ENCODE measurements at regions not wholly inside any gene's neighbourhood (a gene's known extent, or its start where the extent isn't known, plus 50 kb on each side); places are given as distances from the start of the nearest gene placed in this dataset.

- DNase-seq (ENCODE audit: low read depth in 1 of 2, low spot score in 2 of 2), result no peak
- H3K27ac ChIP-seq, result no peak overlapping the region
- H3K4me3 ChIP-seq, result no peak overlapping the region
- no peaks in the 10 kb centered on the region for H3K36me3 ChIP-seq
- H3K9me3 ChIP-seq (replicated peaks), result no peaks in the 10 kb centered on the region
- no peaks in the 10 kb centered on the region for H3K27me3 ChIP-seq (replicated peaks)
- no peaks in the 10 kb centered on the region for H3K4me1 ChIP-seq (replicated peaks)
Measured at GRCh38 chr5:7955476-7955875, 86.5 kb downstream of the MTRR start.

GRCh38 chr5:7957329-7957728, 88.4 kb downstream of the MTRR start:
- no peak overlapping the region for H3K4me3 ChIP-seq
- H3K36me3 ChIP-seq, result no peaks in the 10 kb centered on the region
- no peaks in the 10 kb centered on the region for H3K4me1 ChIP-seq (replicated peaks)
- DNase-seq (ENCODE audit: low read depth in 1 of 2, low spot score in 2 of 2), result no peak
- no peak overlapping the region for H3K27ac ChIP-seq
- H3K27me3 ChIP-seq (replicated peaks), result no peaks in the 10 kb centered on the region
- H3K9me3 ChIP-seq (replicated peaks), result no peaks in the 10 kb centered on the region

- no peaks in the 10 kb centered on the region for H3K36me3 ChIP-seq
- no peaks in the 10 kb centered on the region for H3K4me1 ChIP-seq (replicated peaks)
- no peaks in the 10 kb centered on the region; the same call in 1 of the 2 replicates for H3K27me3 ChIP-seq (replicated peaks)
- DNase-seq (ENCODE audit: low read depth in 1 of 2, low spot score in 2 of 2), result no peak
- H3K27ac ChIP-seq, result no peak overlapping the region
- H3K9me3 ChIP-seq (replicated peaks), result no peaks in the 10 kb centered on the region
- no peak overlapping the region for H3K4me3 ChIP-seq
Measured at GRCh38 chr5:7960142-7960541, 91.2 kb downstream of the MTRR start.

GRCh38 chr5:7961540-7961939, 92.6 kb downstream of the MTRR start:
- Histone ChIP-seq H3K36me3 (no peaks in the 10 kb centered on the region), H3K4me1 (replicated peaks) (no peaks in the 10 kb centered on the region), H3K9me3 (replicated peaks) (no peaks in the 10 kb centered on the region; the same call in 1 of the 2 replicates), H3K4me3 (no peak overlapping the region), H3K27ac (no peak overlapping the region), H3K27me3 (replicated peaks) (peaks cover 7% of the 10 kb centered on the region; the same call in 1 of the 2 replicates)
- DNase-seq (ENCODE audit: low read depth in 1 of 2, low spot score in 2 of 2), result no peak

- peaks cover 2% of the 10 kb centered on the region for H3K9me3 ChIP-seq (replicated peaks)
- no peaks in the 10 kb centered on the region for H3K36me3 ChIP-seq
- no peaks in the 10 kb centered on the region for H3K4me1 ChIP-seq (replicated peaks)
- peaks cover 7% of the 10 kb centered on the region; the same call in 1 of the 2 replicates for H3K27me3 ChIP-seq (replicated peaks)
- no peak for DNase-seq (ENCODE audit: low read depth in 1 of 2, low spot score in 2 of 2)
- H3K27ac ChIP-seq, result no peak overlapping the region
- H3K4me3 ChIP-seq, result no peak overlapping the region
Measured at GRCh38 chr5:7970816-7971215, 101.9 kb downstream of the MTRR start.

- Histone ChIP-seq H3K27me3 (replicated peaks) (0 out of 2 replicates have a peak, but pooled peaks cover 3% of the 10 kb centered on the region), H3K36me3 (no peaks in the 10 kb centered on the region), H3K9me3 (replicated peaks) (no peaks in the 10 kb centered on the region; the same call in 1 of the 2 replicates), H3K4me3 (no peak overlapping the region), H3K4me1 (replicated peaks) (no peaks in the 10 kb centered on the region), H3K27ac (no peak overlapping the region)
- DNase-seq (ENCODE audit: low read depth in 1 of 2, low spot score in 2 of 2), result no peak
Measured at GRCh38 chr5:7976411-7977190, 107.7 kb downstream of the MTRR start.

- H3K27ac ChIP-seq, result no peak overlapping the region
- no peak overlapping the region for H3K4me3 ChIP-seq
- no peak for DNase-seq (ENCODE audit: low read depth in 1 of 2, low spot score in 2 of 2)
- no peaks in the 10 kb centered on the region for H3K36me3 ChIP-seq
- H3K4me1 ChIP-seq (replicated peaks), result no peaks in the 10 kb centered on the region
- no peaks in the 10 kb centered on the region; the same call in 1 of the 2 replicates for H3K9me3 ChIP-seq (replicated peaks)
- 0 out of 2 replicates have a peak, but pooled peaks cover 3% of the 10 kb centered on the region for H3K27me3 ChIP-seq (replicated peaks)
Measured at GRCh38 chr5:7978114-7978513, 109.2 kb downstream of the MTRR start.

- H3K27ac ChIP-seq, result no peak overlapping the region
Measured at GRCh38 chr5:7978991-7979390, 110.0 kb downstream of the MTRR start.

GRCh38 chr5:7980881-7981280, 111.9 kb downstream of the MTRR start:
- DNase-seq (ENCODE audit: low read depth in 1 of 2, low spot score in 2 of 2), result no peak
- Histone ChIP-seq H3K9me3 (replicated peaks) (no peaks in the 10 kb centered on the region), H3K27me3 (replicated peaks) (0 out of 2 replicates have a peak, but pooled peaks cover 3% of the 10 kb centered on the region), H3K27ac (no peak overlapping the region), H3K4me1 (replicated peaks) (no peaks in the 10 kb centered on the region), H3K4me3 (no peak overlapping the region), H3K36me3 (no peaks in the 10 kb centered on the region)

More at GRCh38 chr5:7978991-7979390, 110.0 kb downstream of the MTRR start:
- Histone ChIP-seq H3K4me1 (replicated peaks) (no peaks in the 10 kb centered on the region), H3K36me3 (no peaks in the 10 kb centered on the region), H3K27me3 (replicated peaks) (0 out of 2 replicates have a peak, but pooled peaks cover 3% of the 10 kb centered on the region), H3K9me3 (replicated peaks) (no peaks in the 10 kb centered on the region; the same call in 1 of the 2 replicates), H3K4me3 (no peak overlapping the region)
- no peak for DNase-seq (ENCODE audit: low read depth in 1 of 2, low spot score in 2 of 2)

GRCh38 chr5:7983433-7983832, 114.5 kb downstream of the MTRR start:
- H3K4me3 ChIP-seq, result no peak overlapping the region
- H3K27me3 ChIP-seq (replicated peaks), result no peaks in the 10 kb centered on the region
- no peak for DNase-seq (ENCODE audit: low read depth in 1 of 2, low spot score in 2 of 2)

GRCh38 chr5:7991125-7991821, 122.3 kb downstream of the MTRR start:
- no peaks in the 10 kb centered on the region for H3K27me3 ChIP-seq (replicated peaks)
- H3K36me3 ChIP-seq, result no peaks in the 10 kb centered on the region
- H3K9me3 ChIP-seq (replicated peaks), result no peaks in the 10 kb centered on the region
- no peaks in the 10 kb centered on the region for H3K4me1 ChIP-seq (replicated peaks)
- no peak overlapping the region for H3K4me3 ChIP-seq
- no peak overlapping the region for H3K27ac ChIP-seq
- no peak for DNase-seq (ENCODE audit: low read depth in 1 of 2, low spot score in 2 of 2)

More at GRCh38 chr5:7983433-7983832, 114.5 kb downstream of the MTRR start:
- no peaks in the 10 kb centered on the region for H3K9me3 ChIP-seq (replicated peaks)
- H3K36me3 ChIP-seq, result no peaks in the 10 kb centered on the region
- no peak overlapping the region for H3K27ac ChIP-seq
- no peaks in the 10 kb centered on the region for H3K4me1 ChIP-seq (replicated peaks)

- H3K36me3 ChIP-seq, result no peaks in the 10 kb centered on the region
- H3K27ac ChIP-seq, result no peak overlapping the region
- no peaks in the 10 kb centered on the region for H3K27me3 ChIP-seq (replicated peaks)
- no peaks in the 10 kb centered on the region for H3K4me1 ChIP-seq (replicated peaks)
- DNase-seq (ENCODE audit: low read depth in 1 of 2, low spot score in 2 of 2), result no peak
- H3K9me3 ChIP-seq (replicated peaks), result no peaks in the 10 kb centered on the region
- no peak overlapping the region for H3K4me3 ChIP-seq
Measured at GRCh38 chr5:7995688-7996294, 126.8 kb downstream of the MTRR start.

GRCh38 chr5:8005416-8005815, 136.5 kb downstream of the MTRR start:
- Histone ChIP-seq H3K4me3 (no peak overlapping the region), H3K9me3 (replicated peaks) (no peaks in the 10 kb centered on the region), H3K27ac (no peak overlapping the region), H3K4me1 (replicated peaks) (no peaks in the 10 kb centered on the region), H3K27me3 (replicated peaks) (no peaks in the 10 kb centered on the region), H3K36me3 (no peaks in the 10 kb centered on the region)
- DNase-seq (ENCODE audit: low read depth in 1 of 2, low spot score in 2 of 2), result no peak
